ENCODE measurements at regions not wholly inside any gene's neighbourhood (a gene's known extent, or its start where the extent isn't known, plus 50 kb on each side); places are given as distances from the start of the nearest gene placed in this dataset.

DNA sequence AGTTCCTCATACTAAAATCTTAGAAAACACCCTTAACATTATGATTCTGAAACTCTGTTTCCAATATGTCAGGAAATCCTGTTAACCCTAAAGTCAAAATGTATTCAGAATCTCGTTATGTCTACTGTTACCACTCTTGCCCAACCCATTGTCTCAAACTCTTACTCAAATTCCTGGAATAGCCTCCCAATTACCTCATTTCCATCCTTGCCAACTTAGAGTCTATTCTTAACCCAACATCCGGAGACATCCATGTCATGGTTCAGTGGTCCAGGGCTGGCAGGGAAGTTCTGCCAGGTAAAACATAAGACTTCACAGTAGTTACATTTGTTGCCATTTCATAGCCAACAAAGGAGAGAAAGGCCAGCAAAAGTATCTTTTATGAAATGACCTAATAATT is 593.9 kb downstream of the PYDC2 start:
- TF ChIP-seq, protein P1, sequence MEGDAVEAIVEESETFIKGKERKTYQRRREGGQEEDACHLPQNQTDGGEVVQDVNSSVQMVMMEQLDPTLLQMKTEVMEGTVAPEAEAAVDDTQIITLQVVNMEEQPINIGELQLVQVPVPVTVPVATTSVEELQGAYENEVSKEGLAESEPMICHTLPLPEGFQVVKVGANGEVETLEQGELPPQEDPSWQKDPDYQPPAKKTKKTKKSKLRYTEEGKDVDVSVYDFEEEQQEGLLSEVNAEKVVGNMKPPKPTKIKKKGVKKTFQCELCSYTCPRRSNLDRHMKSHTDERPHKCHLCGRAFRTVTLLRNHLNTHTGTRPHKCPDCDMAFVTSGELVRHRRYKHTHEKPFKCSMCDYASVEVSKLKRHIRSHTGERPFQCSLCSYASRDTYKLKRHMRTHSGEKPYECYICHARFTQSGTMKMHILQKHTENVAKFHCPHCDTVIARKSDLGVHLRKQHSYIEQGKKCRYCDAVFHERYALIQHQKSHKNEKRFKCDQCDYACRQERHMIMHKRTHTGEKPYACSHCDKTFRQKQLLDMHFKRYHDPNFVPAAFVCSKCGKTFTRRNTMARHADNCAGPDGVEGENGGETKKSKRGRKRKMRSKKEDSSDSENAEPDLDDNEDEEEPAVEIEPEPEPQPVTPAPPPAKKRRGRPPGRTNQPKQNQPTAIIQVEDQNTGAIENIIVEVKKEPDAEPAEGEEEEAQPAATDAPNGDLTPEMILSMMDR (IDR thresholded peaks at IDR 0.05; ENCODE audit: low read depth, low read length, missing input control), result no peak
- TF ChIP-seq REST (IDR thresholded peaks at IDR 0.05), result no peak

Measured in liver (tissue), 2 donors.